HG03060 (cell line): ENCODE measurements at regions not wholly inside any gene's neighbourhood (a gene's known extent, or its start where the extent isn't known, plus 50 kb on each side); places are given as distances from the start of the nearest gene placed in this dataset.

Experiments used
- ATAC-seq: cut with Tn5 transposase; IDR thresholded peaks from one replicate; pipeline ENCODE4 v1.9.1; 2021; ENCODE audit warnings: low read depth, moderate number of reproducible peaks; ENCODE audit not compliant: unreplicated experiment

- no peak for ATAC-seq
These were observed 1047.6 kb downstream of the TLE4 start for GRCh38 chr9:80619356-80619755.

DNA sequence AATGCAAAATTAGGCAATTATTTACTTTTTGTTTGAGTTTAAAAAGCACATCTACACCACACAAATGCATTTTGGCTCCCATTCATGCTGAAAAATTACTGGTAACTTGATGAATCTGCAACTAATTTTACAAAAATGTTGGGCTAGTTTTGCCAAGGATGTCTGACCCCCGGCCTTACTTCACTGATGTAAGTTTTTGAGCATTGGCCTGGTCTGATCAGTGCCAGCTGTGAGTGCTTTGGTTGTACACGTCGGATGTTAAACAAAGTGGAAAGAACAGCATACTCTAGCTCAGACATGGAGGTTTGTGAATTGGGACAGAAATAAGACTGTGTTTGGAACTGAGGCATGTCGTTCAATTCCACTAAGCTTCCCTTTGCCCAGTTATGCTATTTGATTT lies 1044.2 kb downstream of the TLE4 start:
- ATAC-seq: no peak

DNA sequence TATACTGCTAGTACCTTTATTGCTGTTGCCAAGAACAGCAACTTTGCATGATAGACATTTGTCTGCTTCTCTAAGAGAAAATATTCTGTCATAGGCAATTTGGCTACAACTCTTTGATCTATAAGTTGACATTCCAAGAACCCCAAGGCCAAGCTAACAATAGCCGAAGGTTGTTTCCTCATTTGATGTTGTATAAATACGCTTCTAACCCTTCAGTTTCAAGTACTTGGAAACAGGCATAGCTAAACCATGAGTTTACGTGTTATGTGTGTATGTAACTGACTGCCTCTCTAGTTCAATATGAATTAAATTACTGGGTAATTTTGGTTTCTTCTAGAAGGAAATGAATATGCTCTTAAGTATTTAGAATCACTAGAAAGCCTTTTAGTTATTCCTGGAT lies 1034.0 kb downstream of the TLE4 start:
- no peak for ATAC-seq

DNA sequence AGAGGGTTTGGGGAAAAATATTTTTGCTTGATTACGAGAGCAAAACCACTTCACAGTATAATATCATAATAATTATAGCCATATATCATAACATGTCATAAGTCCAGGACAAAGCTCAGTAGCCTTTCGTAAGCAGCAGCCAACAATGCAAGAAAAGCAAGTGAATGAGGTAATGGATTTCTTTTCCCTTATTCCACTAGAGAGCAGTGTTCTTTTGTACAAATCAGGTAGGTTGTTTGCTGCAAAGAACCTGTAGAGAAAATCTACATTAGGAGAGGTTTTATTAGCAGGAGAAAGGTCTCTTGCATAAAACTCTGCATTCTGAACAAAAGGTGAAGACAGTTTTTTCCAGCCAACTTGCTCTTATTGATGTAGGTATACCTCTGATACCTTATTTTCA lies 1033.4 kb downstream of the TLE4 start:
- no peak for ATAC-seq

DNA sequence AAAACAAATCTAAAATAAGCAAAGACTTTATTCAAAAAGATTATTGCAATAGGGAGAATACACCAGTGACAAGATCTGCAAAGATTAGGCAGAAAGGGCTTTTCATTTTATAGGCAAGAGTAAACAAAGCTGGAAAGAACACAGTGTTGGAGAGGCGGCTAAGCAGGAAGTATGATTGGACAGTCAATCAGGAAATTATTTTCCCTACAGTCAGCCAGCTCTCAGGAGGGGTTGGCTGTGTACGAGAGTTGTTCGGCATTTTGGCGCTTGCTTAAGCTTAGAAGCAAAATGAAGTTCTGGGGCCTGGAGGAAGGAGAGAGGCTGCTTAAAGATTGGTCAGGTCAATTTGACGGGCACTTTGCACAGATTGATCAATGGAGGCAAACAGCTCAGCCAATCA lies 1030.5 kb downstream of the TLE4 start:
- no peak for ATAC-seq

DNA sequence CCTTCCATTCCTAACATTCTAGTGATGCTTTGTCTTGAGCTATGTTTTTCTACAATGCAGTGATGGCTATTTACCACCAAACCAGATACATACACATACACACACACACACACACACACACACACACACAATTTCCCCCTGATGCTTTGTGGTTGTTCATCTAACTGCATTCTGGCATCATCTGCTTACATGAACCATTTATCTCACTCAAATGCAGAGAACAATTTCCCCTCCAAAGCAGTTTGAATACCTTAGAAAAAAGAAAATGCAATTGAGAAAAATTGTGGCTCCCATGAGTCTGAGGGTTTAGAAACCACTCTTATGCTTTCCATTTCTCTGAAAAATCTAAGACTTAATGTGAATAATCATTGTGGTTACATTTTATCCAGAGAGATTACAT lies 1024.8 kb downstream of the TLE4 start:
- ATAC-seq: no peak

DNA sequence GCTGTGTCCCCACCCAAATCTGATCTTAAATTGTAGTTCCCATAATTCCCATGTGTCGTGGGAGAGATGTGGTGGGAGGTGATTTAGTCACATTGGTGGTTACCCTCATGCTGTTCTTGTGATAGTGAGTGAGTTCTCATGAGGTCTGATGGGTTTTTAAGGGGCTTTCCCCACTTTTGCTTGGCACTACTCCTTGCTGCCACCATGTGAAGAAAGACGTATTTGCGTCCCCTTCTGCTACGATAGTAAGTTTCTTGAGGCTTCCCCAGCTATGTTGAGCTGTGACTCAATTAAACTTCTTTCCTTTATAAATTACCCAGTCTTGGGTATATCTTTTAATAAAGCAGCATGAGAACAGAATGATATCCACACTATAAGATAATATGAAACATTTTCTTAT lies 1023.4 kb downstream of the TLE4 start:
- ATAC-seq: no peak

DNA sequence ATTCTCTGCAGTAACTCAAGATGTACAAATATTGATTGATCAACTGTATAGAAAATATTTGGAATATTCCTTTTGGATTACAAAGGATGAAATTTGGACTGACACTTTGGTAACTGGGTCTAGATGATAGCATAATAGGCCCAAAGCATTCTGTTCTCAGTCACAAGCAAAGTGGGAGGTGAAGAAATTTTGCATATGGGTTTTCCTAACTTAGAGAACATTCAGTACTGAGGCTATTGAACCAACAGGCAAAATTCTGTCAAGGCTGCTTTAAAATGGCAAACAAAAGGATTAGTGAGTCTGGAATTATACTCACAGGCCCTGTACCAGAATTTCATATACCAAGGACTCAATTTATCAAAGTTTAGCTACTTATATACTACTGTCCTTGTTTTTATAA lies 1020.6 kb downstream of the TLE4 start:
- ATAC-seq: no peak

GRCh38 chr9:80586786-80587330 lies 1015.1 kb downstream of the TLE4 start:
- ATAC-seq: no peak

- ATAC-seq: no peak
These were observed 1000.2 kb downstream of the TLE4 start for GRCh38 chr9:80571953-80572352.

DNA sequence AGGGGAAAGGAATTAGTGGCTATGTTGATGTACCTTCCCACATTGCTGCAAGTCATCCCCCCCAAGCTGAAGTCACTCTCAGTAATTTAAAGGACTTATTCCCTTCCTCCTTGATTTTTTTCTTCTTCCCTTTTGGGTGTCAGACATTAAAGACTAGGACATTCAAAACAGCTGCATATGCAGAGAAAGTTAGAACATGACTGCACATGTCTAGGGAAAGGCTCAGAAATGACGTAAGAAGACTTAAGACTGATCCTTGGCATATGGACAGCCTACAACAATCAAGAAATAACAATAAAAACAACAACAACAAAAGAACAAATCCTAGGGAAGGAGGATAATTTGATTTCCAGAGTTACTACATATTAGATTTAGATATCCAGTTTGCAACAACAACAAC lies 997.5 kb downstream of the TLE4 start:
- ATAC-seq: no peak

GRCh38 chr9:80561526-80561925 lies 989.8 kb downstream of the TLE4 start:
- ATAC-seq: no peak

- no peak for ATAC-seq
These were observed 989.2 kb downstream of the TLE4 start for GRCh38 chr9:80560976-80561375.

DNA sequence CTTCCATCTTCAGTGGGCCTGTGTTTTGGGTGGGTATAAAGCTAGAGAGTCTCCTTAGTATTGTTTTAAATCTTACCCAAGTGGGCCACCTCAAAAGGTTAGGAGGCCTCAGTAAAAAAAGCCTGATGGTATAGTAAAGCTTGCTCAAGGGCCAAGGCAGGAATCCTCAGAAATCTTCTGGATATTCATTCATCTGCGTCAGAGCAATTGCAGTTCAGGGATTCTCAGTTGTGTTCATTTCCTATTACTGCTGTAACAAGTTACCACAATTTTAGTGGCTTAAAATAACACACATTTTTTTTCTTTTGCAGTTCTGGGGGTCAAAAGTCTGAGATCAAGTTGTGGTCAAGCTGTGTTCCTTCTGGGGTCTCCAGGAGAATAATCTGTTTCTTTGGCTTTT lies 985.5 kb downstream of the TLE4 start:
- no peak for ATAC-seq

- no peak for ATAC-seq
These were observed 984.9 kb downstream of the TLE4 start for GRCh38 chr9:80556631-80557030.

- no peak for ATAC-seq
These were observed 984.1 kb downstream of the TLE4 start for GRCh38 chr9:80555782-80556325.

GRCh38 chr9:80554856-80555255 lies 983.1 kb downstream of the TLE4 start:
- no peak for ATAC-seq

DNA sequence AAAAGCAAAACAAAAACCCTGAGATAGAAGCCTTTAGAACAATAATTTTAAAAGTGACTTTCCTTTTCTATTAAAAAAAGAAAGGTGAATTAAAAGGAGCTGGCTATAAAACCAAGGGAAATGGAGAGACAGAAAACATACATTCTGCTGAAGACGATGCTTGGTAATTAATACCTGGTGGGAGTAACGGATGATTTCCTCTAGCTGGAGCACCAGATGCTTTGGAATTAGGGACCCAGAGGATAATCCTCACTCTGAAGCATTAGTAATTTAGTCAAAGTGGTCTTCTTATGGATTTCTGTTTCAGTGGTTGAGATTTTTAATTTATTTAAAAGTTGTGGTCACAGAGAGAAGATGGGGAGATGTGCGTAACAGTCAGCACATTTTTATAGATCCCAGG lies 982.5 kb downstream of the TLE4 start:
- no peak for ATAC-seq

DNA sequence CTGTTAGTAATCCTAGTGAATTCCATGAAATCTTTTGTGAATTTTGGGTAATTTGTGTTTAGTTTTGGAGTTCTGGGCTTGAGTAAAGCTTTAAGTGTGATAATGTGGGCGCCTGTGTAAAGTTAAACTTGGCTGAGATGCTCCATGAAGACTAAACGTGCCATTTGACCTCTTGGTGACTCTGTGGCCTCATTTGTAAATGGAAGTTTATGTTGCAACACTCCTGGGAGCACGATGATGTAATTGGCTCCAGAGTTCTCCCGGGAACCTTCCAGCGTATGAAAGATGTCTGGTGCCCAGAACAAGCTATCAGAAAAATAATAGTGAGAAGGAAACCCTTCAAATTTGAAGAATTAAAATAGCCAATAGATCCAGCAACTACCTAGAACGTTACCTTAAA lies 981.2 kb downstream of the TLE4 start:
- ATAC-seq: no peak

GRCh38 chr9:80550181-80550580 lies 978.4 kb downstream of the TLE4 start:
- no peak for ATAC-seq

DNA sequence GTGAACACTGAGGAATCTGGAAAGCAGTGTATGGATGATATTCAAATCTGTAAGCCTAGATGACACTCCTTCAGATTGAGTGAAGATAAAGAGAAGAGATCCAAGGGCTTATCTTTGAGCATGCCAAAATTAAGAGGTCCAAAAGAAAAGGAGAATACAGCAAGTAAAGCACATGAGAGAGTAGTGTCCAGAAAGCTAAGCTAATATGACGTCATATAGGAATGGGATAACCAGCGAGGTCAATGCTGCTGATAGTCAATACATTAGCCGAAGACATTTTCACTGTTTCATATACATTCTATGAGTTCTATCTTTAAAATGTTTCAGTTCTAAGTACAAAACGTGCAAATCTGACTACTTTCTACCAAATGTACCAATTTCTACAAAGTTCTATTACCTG lies 975.8 kb downstream of the TLE4 start:
- ATAC-seq: no peak

DNA sequence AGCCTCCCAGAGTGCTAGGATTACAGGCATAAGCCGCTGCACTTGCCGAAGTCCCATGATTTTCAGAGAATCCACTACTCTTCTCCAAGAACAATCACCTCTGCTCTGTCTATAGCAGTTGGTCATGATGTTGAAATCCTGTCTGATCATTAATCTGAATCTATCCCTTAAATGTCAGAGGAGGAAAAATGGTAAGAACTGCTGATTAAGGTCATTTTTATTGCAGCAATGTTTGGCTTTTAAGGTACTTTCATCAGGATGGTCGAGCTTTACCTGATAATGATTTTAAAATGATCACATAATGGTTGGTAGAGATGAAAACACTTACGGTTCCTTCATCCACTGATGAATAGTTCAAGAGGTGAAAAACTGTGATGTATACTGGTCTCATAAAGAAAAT lies 968.6 kb downstream of the TLE4 start:
- ATAC-seq: no peak

DNA sequence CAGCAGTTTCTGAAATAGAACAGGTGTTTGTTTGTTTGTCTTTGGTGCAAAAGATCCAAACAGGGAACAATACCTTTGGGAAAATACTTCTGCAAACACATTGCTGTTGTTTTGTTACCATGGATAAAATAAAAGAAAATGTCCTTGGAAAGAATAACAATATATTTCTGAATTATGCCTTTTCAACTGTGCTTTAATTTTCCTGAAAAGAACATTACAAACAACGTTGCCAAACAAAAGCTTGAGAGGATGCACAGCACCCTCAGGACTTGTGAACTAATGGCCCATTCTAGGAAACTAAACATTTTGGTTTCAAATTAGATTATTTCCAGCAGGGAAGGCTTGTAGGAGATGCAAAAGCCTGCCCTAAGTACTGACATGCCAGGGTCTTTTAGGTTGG lies 967.2 kb downstream of the TLE4 start:
- ATAC-seq: no peak
